GM18870 (cell line): ENCODE measurements at regions not wholly inside any gene's neighbourhood (a gene's known extent, or its start where the extent isn't known, plus 50 kb on each side); places are given as distances from the start of the nearest gene placed in this dataset.
"Not testable (repeated sequence)": the region's sequence is repeated elsewhere in the genome, so short reads cannot be mapped to it uniquely, and the experiment has no call there.

Experiments
- ATAC-seq: cut with Tn5 transposase; IDR thresholded peaks from one replicate; pipeline ENCODE4 v1.9.1; 2021; ENCODE audit warnings: moderate library complexity; ENCODE audit not compliant: unreplicated experiment

DNA sequence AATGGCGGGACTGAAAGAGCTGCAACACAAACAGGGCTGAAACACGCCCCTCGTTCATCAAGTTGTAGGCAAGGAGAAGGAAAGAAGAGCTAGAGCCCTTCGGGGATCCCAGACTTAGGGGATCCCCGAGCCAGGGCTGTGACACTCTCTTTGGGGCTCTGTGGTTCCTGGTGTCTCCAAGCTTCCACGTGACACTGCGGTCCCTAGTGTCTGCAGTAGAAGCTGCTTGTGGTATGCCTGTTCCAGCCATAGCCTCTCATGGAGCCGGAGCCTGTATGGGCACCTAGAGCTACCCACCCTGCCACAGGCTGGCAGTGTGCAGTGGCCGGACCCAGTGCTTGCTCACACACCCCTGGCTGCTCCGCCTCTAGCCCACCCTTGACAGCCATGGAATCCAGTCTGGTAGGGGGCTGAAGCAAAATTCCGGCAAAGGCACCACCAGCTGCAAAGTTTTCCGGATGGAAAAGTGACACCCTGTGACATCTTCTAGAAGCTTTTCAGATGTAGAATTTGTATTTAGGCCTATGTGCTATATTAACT lies 1439.6 kb upstream of the ACO1 start:
- ATAC-seq = no peak

DNA sequence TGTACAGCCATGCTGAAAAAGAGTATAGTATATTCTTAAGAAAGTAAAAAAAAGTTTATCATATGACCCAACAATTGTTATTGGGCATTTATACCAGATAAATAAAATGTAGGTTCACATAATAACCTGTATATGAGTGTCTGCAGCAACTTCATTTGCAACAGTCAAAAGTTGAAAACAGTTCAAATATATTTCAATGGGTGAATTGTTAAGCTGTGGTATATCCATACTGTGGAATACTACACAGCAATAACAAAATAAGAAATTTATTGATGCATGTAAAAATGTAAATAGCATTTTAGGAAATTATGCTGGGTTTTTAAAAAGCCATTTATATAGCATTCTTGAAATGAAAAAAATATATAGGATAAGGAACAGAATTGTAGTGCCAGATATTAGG lies 1420.1 kb upstream of the ACO1 start:
- ATAC-seq = no peak

- no peak for ATAC-seq
These were observed 1417.0 kb upstream of the ACO1 start for GRCh38 chr9:30967476-30967875.

DNA sequence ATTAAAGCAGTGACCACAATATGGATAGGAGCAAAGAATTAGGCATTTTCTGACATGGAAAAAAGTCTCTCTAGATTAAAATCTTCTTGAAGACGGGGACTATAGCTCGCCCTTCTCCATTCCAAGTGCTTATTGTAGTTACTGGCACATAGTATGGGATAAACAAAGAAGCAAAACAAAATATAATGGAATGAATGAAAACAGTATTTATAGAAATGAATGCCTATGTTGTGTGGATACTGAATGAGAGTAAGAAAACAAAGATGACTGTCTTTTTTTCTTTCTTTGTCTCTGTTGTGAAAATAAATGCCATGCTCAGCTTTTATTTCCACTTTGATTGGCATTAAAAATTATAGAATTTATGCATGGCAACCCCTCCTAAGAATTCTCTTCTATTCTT lies 1414.3 kb upstream of the ACO1 start:
- ATAC-seq = no peak

GRCh38 chr9:30970812-30971211 lies 1413.6 kb upstream of the ACO1 start:
- no peak for ATAC-seq

DNA sequence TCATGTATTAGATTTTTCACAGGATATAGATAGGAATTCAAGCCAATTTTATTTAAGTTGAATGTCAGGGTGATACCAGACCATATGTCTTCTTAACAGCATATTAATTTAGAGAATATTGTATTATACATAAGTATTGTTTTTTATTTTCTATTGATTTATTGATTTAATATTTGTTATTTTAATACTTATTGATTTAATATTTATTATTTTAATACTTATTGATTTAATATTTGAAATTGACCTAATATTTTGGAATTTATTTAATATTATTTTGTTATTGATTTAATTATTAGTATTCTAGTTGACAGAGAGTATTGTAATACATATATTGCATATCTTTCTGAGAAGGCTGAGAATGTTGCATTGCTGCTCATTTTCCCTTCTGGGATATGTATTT lies 1411.8 kb upstream of the ACO1 start:
- ATAC-seq = no peak

DNA sequence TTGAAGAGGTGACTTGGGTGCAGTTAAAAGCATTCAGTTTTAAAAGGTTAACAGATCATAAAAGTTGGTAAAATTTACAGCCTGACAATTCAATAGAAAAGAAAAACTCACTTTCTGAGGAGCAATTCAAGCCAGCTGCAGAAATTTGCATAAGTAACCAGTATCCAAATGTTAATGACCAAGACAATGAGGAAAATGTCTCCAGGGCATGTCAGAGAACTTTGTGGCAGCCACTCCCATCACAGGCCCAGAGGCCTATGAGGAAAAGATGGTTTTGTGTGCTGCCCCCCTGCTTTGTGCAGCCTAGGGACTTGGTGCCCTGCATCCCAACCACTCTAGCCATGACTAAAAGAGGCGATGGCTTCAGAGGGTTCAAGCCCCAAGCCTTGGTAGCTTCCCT lies 1406.5 kb upstream of the ACO1 start:
- ATAC-seq = no peak

- no peak for ATAC-seq
These were observed 1402.1 kb upstream of the ACO1 start for GRCh38 chr9:30982301-30982700.

DNA sequence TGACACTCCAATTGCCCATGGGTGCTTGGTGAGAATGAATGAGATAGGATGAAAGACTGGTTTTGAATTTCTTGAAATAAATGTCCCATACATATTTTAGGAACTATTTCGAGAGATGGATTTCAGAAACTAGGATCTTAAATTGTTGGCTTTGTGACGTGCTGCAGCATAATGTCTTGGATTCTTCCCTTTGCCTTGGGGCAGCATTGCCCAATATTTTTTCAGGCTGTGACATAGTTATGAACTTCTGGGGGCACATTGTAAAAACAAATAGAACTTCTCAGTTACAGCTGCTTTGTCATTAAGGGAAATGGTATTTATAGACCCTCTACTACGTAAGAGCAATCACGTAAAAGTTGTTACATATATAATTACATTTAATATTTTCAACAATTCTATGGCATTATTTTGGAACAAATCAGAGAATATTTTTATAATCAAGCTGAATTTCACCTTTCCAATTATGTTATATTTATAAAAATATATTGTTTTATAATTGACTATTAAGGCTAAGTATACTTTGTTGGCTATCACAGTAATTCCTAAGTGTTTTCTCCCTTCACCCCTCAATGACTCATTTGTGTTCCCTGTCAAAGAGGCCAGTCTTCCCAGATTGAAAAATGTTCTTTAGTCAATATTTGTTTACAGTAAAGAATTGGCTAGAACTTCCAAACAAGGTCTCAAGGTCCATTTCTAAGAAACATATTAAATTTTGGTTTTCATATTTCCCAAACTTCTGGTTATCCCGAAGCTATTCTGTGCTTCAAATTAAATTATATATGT lies 1388.3 kb upstream of the ACO1 start:
- no peak for ATAC-seq

DNA sequence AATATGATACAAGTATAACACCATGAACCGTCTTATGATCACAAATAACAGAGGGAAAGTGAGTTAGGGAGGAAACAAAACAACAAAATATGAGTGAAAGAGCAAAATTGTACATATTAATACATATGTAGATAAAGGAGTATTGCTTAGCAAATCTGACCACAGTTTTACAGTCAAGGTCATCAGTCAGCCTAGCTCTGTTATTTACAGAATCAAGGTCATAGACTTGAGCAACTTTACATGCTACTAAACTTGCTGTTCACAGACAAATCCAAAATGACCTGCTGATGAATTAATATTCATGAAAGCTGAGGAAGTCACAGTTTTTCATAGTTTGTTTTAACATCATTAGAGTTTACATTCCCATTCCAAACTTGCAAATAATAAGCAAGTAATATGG lies 1387.7 kb upstream of the ACO1 start:
- no peak for ATAC-seq

- no peak for ATAC-seq
These were observed 1387.2 kb upstream of the ACO1 start for GRCh38 chr9:30997291-30997690.

GRCh38 chr9:31005086-31005665 lies 1379.3 kb upstream of the ACO1 start:
- no peak for ATAC-seq

GRCh38 chr9:31013371-31013770 lies 1371.1 kb upstream of the ACO1 start:
- ATAC-seq = no peak

GRCh38 chr9:31023847-31024246 lies 1360.6 kb upstream of the ACO1 start:
- no peak for ATAC-seq

- no peak for ATAC-seq
These were observed 1356.8 kb upstream of the ACO1 start for GRCh38 chr9:31027678-31028077.

GRCh38 chr9:31028137-31028536 lies 1356.3 kb upstream of the ACO1 start:
- no peak for ATAC-seq

- no peak for ATAC-seq
These were observed 1353.7 kb upstream of the ACO1 start for GRCh38 chr9:31030741-31031202.

DNA sequence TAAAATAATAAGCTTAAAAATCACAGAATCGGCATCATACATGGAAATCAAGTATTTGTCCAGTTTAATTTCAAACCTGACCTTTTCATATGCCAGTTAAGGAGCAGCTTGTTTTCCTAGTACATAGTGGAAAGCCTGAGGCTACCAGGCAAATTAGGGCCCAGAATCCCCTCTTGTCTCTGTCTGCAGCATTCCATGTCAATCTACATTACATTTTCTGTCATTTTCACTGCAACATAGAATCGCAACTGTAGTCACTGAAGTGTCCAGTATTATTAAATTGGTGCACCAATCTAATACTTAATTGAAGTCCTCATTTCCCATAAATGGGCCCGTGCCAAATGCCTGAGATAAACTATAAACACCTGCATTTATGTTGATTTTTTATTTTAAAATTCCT lies 1352.2 kb upstream of the ACO1 start:
- no peak for ATAC-seq

DNA sequence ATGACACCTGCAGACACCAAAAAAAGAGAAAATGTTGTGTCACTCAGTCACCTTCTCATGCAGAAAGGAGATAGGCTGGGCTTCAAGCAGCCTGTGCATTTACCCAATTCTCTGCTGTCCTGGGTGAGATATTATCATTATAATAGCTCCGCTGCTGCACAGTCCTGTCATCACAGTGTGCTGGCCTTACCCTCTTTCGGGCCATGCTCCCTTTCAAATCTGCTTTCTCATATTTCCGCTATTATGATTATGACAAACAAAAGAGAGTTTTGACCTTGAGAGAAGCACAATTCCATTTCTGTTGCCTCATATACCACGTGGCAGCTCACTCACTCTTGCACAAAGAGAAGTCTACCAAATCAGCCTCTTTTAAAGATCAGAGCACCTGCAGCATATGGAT lies 1350.1 kb upstream of the ACO1 start:
- no peak for ATAC-seq

DNA sequence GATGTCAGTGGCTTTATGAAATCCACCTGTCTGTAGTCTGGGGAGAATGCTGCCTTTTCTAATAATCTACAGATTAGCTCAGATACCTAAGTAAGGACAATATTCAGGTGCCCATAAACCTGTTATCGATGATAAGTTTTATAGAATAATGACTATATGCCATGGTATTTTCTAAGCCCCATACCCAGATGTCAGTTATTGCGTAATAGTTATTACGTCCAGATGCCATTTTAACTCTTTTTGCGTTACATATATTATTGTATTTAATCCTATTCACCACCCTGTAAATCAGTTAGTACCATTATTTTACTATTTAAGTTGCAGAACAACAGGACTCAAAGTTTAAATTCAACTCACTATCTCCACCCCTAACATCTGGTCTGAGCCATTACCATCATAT lies 1343.9 kb upstream of the ACO1 start:
- no peak for ATAC-seq

- no peak for ATAC-seq
These were observed 1338.6 kb upstream of the ACO1 start for GRCh38 chr9:31045810-31046209.

DNA sequence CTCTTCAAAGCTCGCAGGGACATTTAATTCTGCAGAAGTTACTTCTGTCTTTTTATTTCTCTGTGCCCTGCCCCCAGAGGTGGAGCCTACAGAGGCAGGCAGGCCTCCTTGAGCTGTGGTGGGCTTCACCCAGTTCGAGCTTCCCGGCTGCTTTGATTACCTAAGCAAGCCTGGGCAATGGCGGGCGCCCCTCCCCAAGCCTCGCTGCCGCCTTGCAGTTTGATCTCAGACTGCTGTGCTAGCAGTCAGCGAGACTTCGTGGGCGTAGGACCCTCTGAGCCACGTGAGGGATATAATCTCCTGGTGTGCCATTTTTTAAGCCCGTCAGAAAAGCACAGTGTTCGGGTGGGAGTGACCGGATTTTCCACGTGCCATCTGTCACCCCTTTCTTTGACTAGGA lies 1322.9 kb upstream of the ACO1 start:
- not testable (repeated sequence) for ATAC-seq
